BLaER1 (cell line): ENCODE measurements at regions not wholly inside any gene's neighbourhood (a gene's known extent, or its start where the extent isn't known, plus 50 kb on each side); places are given as distances from the start of the nearest gene placed in this dataset.

Experiments
- H3K27ac ChIP-seq: shearing (Covaris generic); formaldehyde crosslinking; 2 replicates; pipeline ENCODE4 v1.8.1; 2022
- H3K27me3 ChIP-seq: shearing (Covaris generic); formaldehyde crosslinking; 2 replicates; pipeline ENCODE4 v1.8.1; 2022
- H3K36me3 ChIP-seq: shearing (Covaris generic); formaldehyde crosslinking; 2 replicates; pipeline ENCODE4 v1.8.1; 2022
- H3K4me1 ChIP-seq: shearing (Covaris generic); formaldehyde crosslinking; 2 replicates; pipeline ENCODE4 v1.8.1; 2022
- H3K4me2 ChIP-seq: shearing (Covaris generic); formaldehyde crosslinking; 2 replicates; pipeline ENCODE4 v1.8.1; 2022
- H3K4me3 ChIP-seq: shearing (Covaris generic); formaldehyde crosslinking; 2 replicates; pipeline ENCODE4 v1.8.1; 2022
- H3K9ac ChIP-seq: shearing (Covaris generic); formaldehyde crosslinking; 2 replicates; pipeline ENCODE4 v1.8.1; 2022
- H3K9me3 ChIP-seq: shearing (Covaris generic); formaldehyde crosslinking; 2 replicates; pipeline ENCODE4 v1.8.1; 2022
- H4K20me1 ChIP-seq: shearing (Covaris generic); formaldehyde crosslinking; 2 replicates; pipeline ENCODE4 v1.8.1; 2022
- Cebpa-rat ChIP-seq: shearing (Covaris generic); IDR thresholded peaks from 2 replicates; pipeline ENCODE4 v1.8.1; 2022

GRCh38 chr11:27968461-27968860 lies 139.5 kb downstream of the KIF18A start:
- no peaks in the 10 kb centered on the region for H3K4me1 ChIP-seq
- H3K4me2 ChIP-seq = no peak overlapping the region

DNA sequence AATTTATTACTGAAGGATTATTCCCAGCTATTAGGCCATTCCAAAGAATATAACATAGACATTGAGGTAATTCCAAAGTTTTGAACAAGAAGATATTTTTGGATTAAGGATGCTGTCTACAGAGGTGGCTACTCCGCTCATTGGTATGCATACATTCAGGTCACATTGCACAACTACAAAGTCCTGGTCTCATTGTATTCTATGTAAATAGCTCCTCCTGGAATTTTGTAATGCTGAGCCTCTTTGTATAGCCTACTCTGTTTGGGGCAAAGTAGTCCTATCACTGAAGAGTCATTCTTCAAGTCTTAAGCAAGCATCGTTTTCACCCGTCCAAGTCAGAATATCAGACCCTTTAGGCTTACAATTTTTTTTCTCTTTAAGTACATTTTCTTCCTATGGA lies 142.4 kb downstream of the KIF18A start:
- H3K9me3 ChIP-seq = no peaks in the 10 kb centered on the region
- no peak overlapping the region for H3K4me3 ChIP-seq
- no peaks in the 10 kb centered on the region for H3K4me1 ChIP-seq
- no peaks in the 10 kb centered on the region for H3K36me3 ChIP-seq
- TF ChIP-seq Cebpa-rat = no peak
- no peaks in the 10 kb centered on the region for H4K20me1 ChIP-seq
- no peak overlapping the region for H3K27ac ChIP-seq
- H3K9ac ChIP-seq = no peak overlapping the region
- no peak overlapping the region for H3K4me2 ChIP-seq
- no peaks in the 10 kb centered on the region for H3K27me3 ChIP-seq

More at GRCh38 chr11:27968461-27968860, 139.5 kb downstream of the KIF18A start:
- no peak for TF ChIP-seq Cebpa-rat
- H4K20me1 ChIP-seq = no peaks in the 10 kb centered on the region
- no peaks in the 10 kb centered on the region for H3K9me3 ChIP-seq
- no peak overlapping the region for H3K9ac ChIP-seq
- H3K27me3 ChIP-seq = no peaks in the 10 kb centered on the region
- H3K36me3 ChIP-seq = no peaks in the 10 kb centered on the region
- H3K27ac ChIP-seq = no peak overlapping the region
- no peak overlapping the region for H3K4me3 ChIP-seq

DNA sequence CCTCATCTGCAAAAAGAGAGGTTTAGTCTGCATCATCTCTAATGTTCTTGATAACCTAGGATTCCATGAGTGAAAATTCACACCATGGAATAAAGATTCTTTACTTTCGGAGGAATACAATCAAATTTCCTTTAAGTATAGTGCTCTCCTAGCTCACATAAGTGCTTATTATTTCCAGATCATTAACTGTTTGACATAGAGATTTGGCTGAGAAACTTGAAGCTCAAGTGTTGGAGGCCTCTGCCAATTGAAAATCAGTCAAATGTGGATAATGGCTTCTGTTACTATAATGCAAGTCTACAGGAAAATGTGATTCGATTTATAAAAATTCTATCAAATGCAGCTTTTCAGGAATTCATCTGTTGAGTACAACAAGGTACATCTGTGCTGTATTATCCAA lies 144.6 kb downstream of the KIF18A start:
- Histone ChIP-seq H3K36me3 (no peaks in the 10 kb centered on the region), H4K20me1 (no peaks in the 10 kb centered on the region), H3K9ac (no peak overlapping the region), H3K27ac (no peak overlapping the region), H3K4me1 (no peaks in the 10 kb centered on the region), H3K4me3 (no peak overlapping the region), H3K4me2 (no peak overlapping the region), H3K27me3 (no peaks in the 10 kb centered on the region), H3K9me3 (no peaks in the 10 kb centered on the region)
- TF ChIP-seq Cebpa-rat = no peak

- no peak overlapping the region for H3K9ac ChIP-seq
- no peaks in the 10 kb centered on the region for H4K20me1 ChIP-seq
- no peak overlapping the region for H3K27ac ChIP-seq
- H3K4me1 ChIP-seq = no peaks in the 10 kb centered on the region
- H3K36me3 ChIP-seq = no peaks in the 10 kb centered on the region
- H3K4me2 ChIP-seq = no peak overlapping the region
- no peak overlapping the region for H3K4me3 ChIP-seq
- no peaks in the 10 kb centered on the region for H3K27me3 ChIP-seq
- no peaks in the 10 kb centered on the region for H3K9me3 ChIP-seq
- TF ChIP-seq Cebpa-rat = no peak
These were observed 157.8 kb downstream of the KIF18A start for GRCh38 chr11:27949951-27950738.

DNA sequence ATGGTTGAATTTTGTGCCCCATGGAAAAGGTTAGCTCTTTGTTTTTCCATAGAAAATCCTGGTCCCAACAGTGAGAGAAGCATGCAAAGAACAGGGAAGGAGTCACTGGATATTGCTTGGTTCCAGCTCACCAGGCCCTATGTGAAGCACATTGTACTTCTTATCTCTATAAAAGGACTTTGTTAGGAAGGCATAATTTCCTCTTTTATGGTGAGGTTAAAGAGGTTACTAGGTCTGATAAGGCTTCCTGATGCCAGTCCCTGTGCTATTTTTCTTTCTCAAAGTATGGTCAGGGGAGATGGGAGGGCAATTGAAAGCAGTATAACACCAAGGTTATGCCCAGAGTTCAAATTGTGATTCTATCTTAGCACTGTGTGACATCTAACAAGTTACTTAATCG lies 162.6 kb downstream of the KIF18A start:
- Histone ChIP-seq H3K9me3 (no peaks in the 10 kb centered on the region), H3K4me3 (no peak overlapping the region), H3K9ac (no peak overlapping the region), H3K36me3 (no peaks in the 10 kb centered on the region), H3K27me3 (no peaks in the 10 kb centered on the region), H3K4me1 (no peaks in the 10 kb centered on the region), H4K20me1 (no peaks in the 10 kb centered on the region), H3K27ac (no peak overlapping the region), H3K4me2 (no peak overlapping the region)
- TF ChIP-seq Cebpa-rat = no peak

DNA sequence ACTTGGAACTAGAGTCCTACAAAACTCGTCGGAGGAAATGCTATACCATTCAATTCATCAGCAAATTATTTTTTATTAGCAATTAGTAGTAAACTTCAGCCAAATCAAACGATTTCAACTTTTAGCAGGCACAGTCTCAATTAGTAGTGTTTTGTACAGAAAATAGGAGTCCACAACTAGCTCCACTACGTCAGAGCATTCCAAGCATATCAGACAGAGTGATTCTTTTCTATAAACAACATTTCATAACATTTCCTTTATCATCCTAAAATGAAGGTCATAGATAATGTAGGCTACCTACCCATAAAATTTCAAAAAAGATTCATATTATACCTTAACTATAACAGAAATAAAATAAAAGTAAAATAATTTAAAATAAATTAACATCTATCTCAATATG lies 169.9 kb downstream of the KIF18A start:
- no peak overlapping the region for H3K4me3 ChIP-seq
- no peak for TF ChIP-seq Cebpa-rat
- no peaks in the 10 kb centered on the region for H3K36me3 ChIP-seq

DNA sequence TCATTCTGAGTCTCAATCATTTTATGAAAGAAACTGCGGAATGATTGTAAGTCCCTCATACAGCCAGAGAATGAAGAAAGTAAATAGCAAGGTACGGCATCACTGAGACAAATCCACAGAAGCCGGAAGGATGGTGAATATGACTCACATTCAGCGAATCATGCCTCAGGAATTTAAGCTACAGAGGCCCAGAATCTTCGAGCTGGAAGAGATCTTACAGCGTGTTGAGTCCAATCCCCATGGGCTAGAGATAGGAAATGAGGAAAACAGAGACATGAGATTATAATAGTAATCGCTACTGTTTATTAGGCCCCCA lies 173.2 kb downstream of the KIF18A start:
- Histone ChIP-seq H3K9me3 (no peaks in the 10 kb centered on the region), H3K4me1 (no peaks in the 10 kb centered on the region), H3K4me3 (no peak overlapping the region), H3K9ac (no peak overlapping the region), H3K27me3 (no peaks in the 10 kb centered on the region), H3K4me2 (no peak overlapping the region), H4K20me1 (no peaks in the 10 kb centered on the region), H3K27ac (no peak overlapping the region), H3K36me3 (no peaks in the 10 kb centered on the region)
- no peak for TF ChIP-seq Cebpa-rat

More for the DNA sequence above, 169.9 kb downstream of the KIF18A start:
- H3K9ac ChIP-seq = no peak overlapping the region
- no peaks in the 10 kb centered on the region for H3K4me1 ChIP-seq
- no peaks in the 10 kb centered on the region for H3K9me3 ChIP-seq
- H3K27me3 ChIP-seq = no peaks in the 10 kb centered on the region
- no peaks in the 10 kb centered on the region for H4K20me1 ChIP-seq
- H3K27ac ChIP-seq = no peak overlapping the region
- no peak overlapping the region for H3K4me2 ChIP-seq

- no peak overlapping the region for H3K9ac ChIP-seq
- H3K27me3 ChIP-seq = no peaks in the 10 kb centered on the region
- no peaks in the 10 kb centered on the region for H3K9me3 ChIP-seq
- no peak for TF ChIP-seq Cebpa-rat
- H3K4me2 ChIP-seq = no peak overlapping the region
- no peaks in the 10 kb centered on the region for H4K20me1 ChIP-seq
- no peak overlapping the region for H3K27ac ChIP-seq
- no peaks in the 10 kb centered on the region for H3K4me1 ChIP-seq
- H3K36me3 ChIP-seq = no peaks in the 10 kb centered on the region
- no peak overlapping the region for H3K4me3 ChIP-seq
These were observed 173.7 kb downstream of the KIF18A start for GRCh38 chr11:27933992-27934829.

DNA sequence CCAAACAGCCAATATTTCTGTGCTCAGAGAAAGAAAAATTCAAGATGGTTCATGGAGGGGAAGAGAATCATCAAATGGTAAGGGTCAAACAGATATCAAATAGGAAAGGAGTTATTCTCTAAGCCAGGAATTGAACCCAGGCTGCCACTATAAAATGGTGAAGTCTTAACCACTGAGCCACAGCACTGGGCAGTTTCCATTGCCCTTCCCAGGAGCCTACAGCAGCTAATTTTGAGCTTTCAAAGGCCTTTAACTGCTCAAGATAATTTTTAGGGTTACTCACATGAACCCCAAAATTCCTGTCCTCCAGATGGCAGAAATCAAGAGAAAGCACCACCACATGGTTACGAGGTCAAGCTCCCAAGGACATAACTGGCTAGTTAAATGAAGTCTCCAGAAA lies 176.2 kb downstream of the KIF18A start:
- no peaks in the 10 kb centered on the region for H3K36me3 ChIP-seq
- peaks cover 6% of the 10 kb centered on the region; the same call in 1 of the 2 replicates for H3K4me1 ChIP-seq
- no peaks in the 10 kb centered on the region for H4K20me1 ChIP-seq
- no peaks in the 10 kb centered on the region for H3K9me3 ChIP-seq
- H3K27me3 ChIP-seq = no peaks in the 10 kb centered on the region
- no peak overlapping the region for H3K27ac ChIP-seq
- H3K9ac ChIP-seq = no peak overlapping the region
- no peak for TF ChIP-seq Cebpa-rat
- H3K4me3 ChIP-seq = no peak overlapping the region
- H3K4me2 ChIP-seq = no peak overlapping the region

GRCh38 chr11:27930946-27931345 lies 177.0 kb downstream of the KIF18A start:
- H3K9me3 ChIP-seq = no peaks in the 10 kb centered on the region
- H3K27me3 ChIP-seq = no peaks in the 10 kb centered on the region
- no peak overlapping the region for H3K4me2 ChIP-seq
- H3K4me1 ChIP-seq = peaks cover 7% of the 10 kb centered on the region; the same call in 1 of the 2 replicates
- H3K4me3 ChIP-seq = no peak overlapping the region
- no peak overlapping the region for H3K9ac ChIP-seq
- no peaks in the 10 kb centered on the region for H3K36me3 ChIP-seq
- TF ChIP-seq Cebpa-rat = no peak
- H4K20me1 ChIP-seq = no peaks in the 10 kb centered on the region
- H3K27ac ChIP-seq = no peak overlapping the region
